ENCODE measurements at regions not wholly inside any gene's neighbourhood (a gene's known extent, or its start where the extent isn't known, plus 50 kb on each side); places are given as distances from the start of the nearest gene placed in this dataset.

DNA sequence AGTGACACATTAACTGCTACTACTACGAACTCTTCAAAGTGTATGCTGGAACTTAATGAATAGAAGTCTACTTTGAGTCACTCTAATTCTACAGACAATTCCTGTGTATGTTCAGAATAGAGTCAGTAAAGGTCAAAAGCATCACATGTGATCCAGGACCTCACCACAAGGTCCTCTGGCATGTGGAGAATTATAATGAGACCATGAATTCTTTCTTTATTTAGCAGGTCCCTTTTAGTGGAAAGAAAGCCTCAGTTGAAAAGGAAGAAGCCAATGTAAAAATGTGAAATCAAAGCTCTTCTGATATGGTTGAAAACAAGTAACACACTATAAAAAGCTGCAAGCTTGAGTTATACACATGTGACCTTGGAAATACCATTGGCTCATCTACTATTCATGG is 1612.1 kb upstream of the GOT2 start:
- TF ChIP-seq, protein P1, sequence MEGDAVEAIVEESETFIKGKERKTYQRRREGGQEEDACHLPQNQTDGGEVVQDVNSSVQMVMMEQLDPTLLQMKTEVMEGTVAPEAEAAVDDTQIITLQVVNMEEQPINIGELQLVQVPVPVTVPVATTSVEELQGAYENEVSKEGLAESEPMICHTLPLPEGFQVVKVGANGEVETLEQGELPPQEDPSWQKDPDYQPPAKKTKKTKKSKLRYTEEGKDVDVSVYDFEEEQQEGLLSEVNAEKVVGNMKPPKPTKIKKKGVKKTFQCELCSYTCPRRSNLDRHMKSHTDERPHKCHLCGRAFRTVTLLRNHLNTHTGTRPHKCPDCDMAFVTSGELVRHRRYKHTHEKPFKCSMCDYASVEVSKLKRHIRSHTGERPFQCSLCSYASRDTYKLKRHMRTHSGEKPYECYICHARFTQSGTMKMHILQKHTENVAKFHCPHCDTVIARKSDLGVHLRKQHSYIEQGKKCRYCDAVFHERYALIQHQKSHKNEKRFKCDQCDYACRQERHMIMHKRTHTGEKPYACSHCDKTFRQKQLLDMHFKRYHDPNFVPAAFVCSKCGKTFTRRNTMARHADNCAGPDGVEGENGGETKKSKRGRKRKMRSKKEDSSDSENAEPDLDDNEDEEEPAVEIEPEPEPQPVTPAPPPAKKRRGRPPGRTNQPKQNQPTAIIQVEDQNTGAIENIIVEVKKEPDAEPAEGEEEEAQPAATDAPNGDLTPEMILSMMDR (IDR thresholded peaks at IDR 0.05): no peak
- no peak for TF ChIP-seq POLR2AphosphoS5 (IDR thresholded peaks at IDR 0.05; ENCODE audit: low read depth, low read length)
- TF ChIP-seq, protein P2, sequence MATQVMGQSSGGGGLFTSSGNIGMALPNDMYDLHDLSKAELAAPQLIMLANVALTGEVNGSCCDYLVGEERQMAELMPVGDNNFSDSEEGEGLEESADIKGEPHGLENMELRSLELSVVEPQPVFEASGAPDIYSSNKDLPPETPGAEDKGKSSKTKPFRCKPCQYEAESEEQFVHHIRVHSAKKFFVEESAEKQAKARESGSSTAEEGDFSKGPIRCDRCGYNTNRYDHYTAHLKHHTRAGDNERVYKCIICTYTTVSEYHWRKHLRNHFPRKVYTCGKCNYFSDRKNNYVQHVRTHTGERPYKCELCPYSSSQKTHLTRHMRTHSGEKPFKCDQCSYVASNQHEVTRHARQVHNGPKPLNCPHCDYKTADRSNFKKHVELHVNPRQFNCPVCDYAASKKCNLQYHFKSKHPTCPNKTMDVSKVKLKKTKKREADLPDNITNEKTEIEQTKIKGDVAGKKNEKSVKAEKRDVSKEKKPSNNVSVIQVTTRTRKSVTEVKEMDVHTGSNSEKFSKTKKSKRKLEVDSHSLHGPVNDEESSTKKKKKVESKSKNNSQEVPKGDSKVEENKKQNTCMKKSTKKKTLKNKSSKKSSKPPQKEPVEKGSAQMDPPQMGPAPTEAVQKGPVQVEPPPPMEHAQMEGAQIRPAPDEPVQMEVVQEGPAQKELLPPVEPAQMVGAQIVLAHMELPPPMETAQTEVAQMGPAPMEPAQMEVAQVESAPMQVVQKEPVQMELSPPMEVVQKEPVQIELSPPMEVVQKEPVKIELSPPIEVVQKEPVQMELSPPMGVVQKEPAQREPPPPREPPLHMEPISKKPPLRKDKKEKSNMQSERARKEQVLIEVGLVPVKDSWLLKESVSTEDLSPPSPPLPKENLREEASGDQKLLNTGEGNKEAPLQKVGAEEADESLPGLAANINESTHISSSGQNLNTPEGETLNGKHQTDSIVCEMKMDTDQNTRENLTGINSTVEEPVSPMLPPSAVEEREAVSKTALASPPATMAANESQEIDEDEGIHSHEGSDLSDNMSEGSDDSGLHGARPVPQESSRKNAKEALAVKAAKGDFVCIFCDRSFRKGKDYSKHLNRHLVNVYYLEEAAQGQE (IDR thresholded peaks at IDR 0.05; ENCODE audit: insufficient read depth in 1 of 2, low read depth in 2 of 2, low read length in 1 of 2): no peak

All from Panc1 (cell line).